T47D (cell line): ENCODE measurements at regions not wholly inside any gene's neighbourhood (a gene's known extent, or its start where the extent isn't known, plus 50 kb on each side); places are given as distances from the start of the nearest gene placed in this dataset.

ENCODE experiments used
- DNase-seq, 2 experiments: peaks; one replicate each; pipeline versions ENCODE4 v3.0.0 to v3.0.0-alpha.2; 2011 to 2012; ENCODE audit warnings: low read depth in 1 of 2, low spot score in 1 of 2
- JUND ChIP-seq: IDR thresholded peaks from 2 replicates; pipeline ENCODE4 v1.6.1; 2012; ENCODE audit warnings: low read depth
- in situ Hi-C: cut with HindIII; loops from 2 replicates; pipeline ENCODE4 v1.10.0; 2016; ENCODE audit warnings: low sequenced_read_pairs, low pct_unique_long_range_greater_than_20kb

- TF ChIP-seq JUND = no peak
- in situ Hi-C loops = no loop called here
- no peak for DNase-seq
These were observed 69.5 kb upstream of the TGIF1 start for GRCh38 chr18:3380384-3380961.

- no peak for DNase-seq
- in situ Hi-C loops = no loop called here
- TF ChIP-seq JUND = no peak
These were observed 66.5 kb upstream of the TGIF1 start for GRCh38 chr18:3383381-3383915.

- TF ChIP-seq JUND = no peak
- in situ Hi-C loops = no loop called here
- peak in 1 of 2 experiments; percentile 20 for DNase-seq
These were observed 65.1 kb upstream of the TGIF1 start for GRCh38 chr18:3384664-3385563.

- in situ Hi-C loops = no loop called here
- no peak for TF ChIP-seq JUND
- DNase-seq = no peak
These were observed 61.6 kb upstream of the TGIF1 start for GRCh38 chr18:3388323-3388722.

GRCh38 chr18:3388980-3389379 is 61.0 kb upstream of the TGIF1 start:
- DNase-seq = peak in 1 of 2 experiments; percentile 35

GRCh38 chr18:3389977-3390376 is 60.0 kb upstream of the TGIF1 start:
- no peak for DNase-seq
- no peak for TF ChIP-seq JUND

More at GRCh38 chr18:3388980-3389379, 61.0 kb upstream of the TGIF1 start:
- no peak for TF ChIP-seq JUND
- in situ Hi-C loops = no loop called here

GRCh38 chr18:3391704-3392466 is 58.1 kb upstream of the TGIF1 start:
- no peak for DNase-seq
- in situ Hi-C loops = no loop called here
- no peak for TF ChIP-seq JUND

More at GRCh38 chr18:3389977-3390376, 60.0 kb upstream of the TGIF1 start:
- in situ Hi-C loops = no loop called here

GRCh38 chr18:3392467-3392855 is 57.5 kb upstream of the TGIF1 start:
- in situ Hi-C loops = no loop called here
- no peak for TF ChIP-seq JUND

GRCh38 chr18:3394648-3395047 is 55.3 kb upstream of the TGIF1 start:
- in situ Hi-C loops = no loop called here
- DNase-seq = no peak
- TF ChIP-seq JUND = no peak

More at GRCh38 chr18:3392467-3392855, 57.5 kb upstream of the TGIF1 start:
- no peak for DNase-seq

- no peak for TF ChIP-seq JUND
- in situ Hi-C loops = no loop called here
- DNase-seq = peak in 1 of 2 experiments; percentile 32
These were observed 54.5 kb upstream of the TGIF1 start for GRCh38 chr18:3395466-3395865.

GRCh38 chr18:3397031-3397750 is 52.8 kb upstream of the TGIF1 start:
- no peak for TF ChIP-seq JUND
- DNase-seq = peak; percentile 11 to 82
- in situ Hi-C loops = no loop called here

- TF ChIP-seq JUND = no peak
- in situ Hi-C loops = no loop called here
- no peak for DNase-seq
These were observed 52.2 kb upstream of the TGIF1 start for GRCh38 chr18:3397786-3398185.
